HS-5 (cell line): ENCODE measurements at regions not wholly inside any gene's neighbourhood (a gene's known extent, or its start where the extent isn't known, plus 50 kb on each side); places are given as distances from the start of the nearest gene placed in this dataset.

Source experiments
- DNase-seq: peaks from one replicate; pipeline ENCODE4 v3.0.0-alpha.2; 2012; ENCODE audit warnings: low read depth

DNA sequence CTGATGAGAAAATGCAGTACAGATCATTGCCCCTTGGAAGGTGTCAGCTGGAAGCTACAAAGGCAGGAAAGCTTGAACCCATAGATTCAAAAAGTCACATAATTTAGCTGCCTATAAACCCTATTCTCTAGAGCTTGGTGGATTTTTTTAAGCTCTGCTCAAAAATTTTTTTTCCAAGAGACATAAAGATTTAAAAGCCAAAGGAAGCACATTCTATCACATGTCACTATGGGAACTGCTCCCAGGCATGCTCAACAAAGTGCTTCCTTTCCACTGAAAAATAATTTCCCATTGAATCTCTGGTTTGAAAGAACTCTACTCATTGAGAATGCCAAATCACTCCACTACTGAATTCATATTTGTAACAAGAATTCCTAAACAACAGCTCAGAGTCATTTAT lies 419.8 kb downstream of the CETN3 start:
- DNase-seq: no peak

DNA sequence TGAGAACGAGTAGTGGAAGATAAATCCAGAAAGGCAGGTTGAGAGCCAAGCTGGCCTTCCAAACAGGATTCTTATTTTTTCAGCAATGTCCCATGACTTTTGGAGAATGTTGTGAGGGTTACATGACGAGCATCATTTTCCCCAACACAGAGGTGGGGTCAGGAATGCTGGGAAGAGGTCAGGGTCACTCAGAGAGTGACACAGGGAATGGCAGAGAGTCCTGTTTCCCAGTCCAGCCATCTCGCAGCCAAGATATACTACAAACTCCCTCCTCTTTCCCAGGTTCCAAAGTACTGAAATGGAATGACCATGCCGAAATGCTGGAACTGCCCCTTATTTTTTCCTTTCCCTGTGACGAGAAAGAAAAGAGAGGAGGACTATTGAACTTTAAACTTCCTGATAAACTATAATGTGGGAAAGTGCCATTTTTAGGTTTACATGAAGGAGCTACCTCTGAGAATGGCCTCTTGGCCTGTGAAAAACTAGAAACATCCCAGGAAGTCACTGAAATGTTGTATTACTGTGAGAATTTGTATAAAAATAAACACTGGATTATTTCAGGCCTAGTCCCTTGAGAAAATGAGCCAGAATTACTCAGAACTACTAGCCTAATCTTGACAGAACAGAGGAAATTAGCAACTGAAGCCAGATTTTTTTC lies 420.4 kb downstream of the CETN3 start:
- no peak for DNase-seq

DNA sequence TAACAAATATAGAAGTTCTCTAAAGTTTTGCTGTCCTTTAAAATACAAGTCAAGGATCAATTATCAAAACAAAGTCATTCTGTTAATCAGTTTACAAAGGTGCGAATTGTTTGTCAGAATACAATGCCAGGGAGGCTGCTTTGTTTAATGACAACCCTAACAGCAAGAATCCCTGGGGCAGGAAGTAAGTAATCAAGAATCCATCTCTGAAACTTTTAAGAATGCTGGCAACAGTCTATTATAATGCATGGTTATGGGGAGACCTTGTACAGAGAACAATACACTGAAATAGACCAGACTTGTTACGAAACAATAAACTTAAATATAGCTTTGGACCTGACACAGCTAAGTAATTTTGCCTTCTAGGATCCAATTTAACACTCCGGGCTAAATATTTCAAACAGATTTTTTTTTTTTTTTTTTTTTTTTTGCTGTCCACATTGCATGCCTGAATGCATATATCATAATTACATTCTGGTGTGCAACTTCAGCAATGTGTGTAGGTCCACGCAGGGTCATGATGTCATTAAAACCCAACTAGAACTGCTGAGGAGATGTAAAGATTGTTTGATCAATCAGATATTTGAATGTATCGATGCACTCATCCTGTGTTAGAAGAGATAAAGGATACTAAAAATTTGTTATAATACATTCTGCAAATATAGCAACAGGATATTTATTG lies 421.3 kb downstream of the CETN3 start:
- no peak for DNase-seq

DNA sequence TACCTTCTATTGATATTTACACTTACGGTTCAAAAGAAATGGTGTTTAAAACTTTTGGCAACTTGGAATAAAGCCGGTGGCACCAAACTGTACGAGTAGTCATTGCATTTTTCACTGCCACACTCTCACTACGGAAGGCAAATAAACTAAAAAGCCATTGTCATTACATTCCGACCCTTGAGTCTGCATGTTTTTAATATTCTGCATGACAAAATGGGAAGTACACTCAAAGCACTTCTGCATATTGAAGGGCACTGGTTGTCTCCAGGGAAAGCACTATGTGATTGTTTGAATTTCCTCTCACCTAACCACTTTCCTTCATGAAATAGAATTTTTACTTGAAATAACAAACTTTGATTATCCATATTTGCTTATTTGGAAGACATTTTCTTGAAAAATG lies 426.3 kb downstream of the CETN3 start:
- no peak for DNase-seq

DNA sequence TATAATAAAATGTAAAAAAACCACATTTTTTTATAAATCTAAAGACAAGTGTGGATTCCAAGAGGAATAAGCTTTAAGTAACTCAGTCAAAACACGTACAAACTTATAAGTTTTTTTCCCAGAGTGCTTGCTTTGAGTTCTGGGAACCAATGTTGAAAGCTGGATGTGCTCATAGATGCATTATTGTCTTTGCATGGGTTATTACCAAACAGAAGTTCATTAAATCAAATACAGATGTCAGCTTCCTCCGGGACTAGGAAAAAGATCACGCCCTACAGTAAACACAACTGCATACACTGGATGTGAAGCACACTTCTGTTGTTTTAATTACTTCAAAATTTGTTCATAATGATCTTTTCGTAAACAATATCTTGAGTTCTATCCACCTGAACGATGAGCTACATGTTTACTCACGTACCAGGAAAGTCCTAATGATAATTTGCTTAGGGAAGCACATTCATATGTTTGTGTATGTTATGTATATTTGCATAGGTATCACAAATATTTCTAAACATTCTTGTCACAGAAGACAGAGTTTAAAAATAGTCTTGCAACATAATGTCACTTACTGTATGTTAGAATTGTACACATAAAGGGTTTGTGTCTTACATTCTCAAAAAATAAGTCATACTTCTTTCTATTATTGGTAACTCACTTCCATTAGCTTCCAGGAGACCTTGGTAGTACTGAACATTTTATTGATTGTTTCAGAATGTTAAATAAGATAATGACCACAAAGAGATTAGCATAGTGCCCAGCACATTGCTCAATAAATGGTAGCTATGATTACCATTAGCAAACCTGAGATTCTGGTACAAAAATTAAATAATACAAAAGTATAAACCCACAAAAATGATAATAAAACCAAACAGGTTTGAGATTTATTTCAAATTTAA lies 427.4 kb downstream of the CETN3 start:
- DNase-seq: no peak

DNA sequence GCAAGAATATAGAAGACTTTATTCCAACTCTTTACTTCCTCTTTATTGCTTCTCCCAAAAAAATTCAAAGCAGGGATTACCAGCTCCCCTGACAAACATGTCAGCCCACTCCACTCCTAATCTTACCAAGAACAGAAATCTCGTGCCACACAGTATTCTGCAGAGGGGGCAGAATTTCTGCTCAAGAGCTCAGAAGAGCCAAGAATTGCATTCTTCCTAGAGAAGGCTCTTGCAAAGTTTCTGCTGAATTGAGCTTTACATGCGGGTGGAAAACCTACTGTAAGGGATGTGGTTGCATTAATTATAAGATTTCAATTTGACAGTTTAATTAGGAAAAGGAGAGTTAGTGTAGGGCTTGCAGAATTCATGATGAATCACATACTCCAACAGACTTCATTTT lies 428.5 kb downstream of the CETN3 start:
- no peak for DNase-seq

DNA sequence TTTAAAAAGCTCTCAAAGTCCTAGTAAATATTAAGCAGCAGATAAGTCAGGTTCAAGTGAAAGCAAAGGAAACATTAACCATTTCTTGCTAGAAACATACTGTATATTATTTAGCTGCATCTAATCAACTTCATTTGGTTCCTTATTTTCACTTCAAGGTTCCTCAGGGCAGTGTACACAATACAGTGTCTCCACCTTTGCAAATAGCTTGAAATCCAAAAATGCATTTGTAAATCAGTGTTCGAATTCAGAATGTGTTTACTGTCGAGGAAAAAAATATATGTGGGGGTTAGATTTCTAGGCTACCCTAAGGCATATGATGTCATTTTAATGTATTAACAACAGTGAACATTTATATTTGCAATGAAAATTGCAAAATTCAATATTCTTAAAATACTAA lies 436.0 kb downstream of the CETN3 start:
- DNase-seq: no peak

DNA sequence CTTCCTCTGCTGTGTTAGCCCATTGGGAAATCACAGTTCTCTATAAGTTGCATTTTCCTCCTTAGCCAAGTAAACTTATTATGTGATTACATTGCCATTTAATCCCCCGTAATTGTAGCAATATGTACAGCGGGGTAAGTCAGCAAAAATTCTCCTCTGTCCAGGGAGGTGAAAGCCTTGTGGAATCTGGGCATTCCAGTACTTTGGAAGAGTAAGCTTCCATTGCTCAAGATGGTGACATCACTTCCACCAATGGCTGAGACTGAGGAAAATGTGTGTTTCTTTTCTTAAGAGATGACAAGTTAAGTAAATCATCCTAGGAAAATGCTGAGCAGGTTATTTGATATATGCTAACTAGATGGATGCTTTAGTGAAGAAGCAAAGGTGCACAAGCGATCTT lies 436.7 kb downstream of the CETN3 start:
- DNase-seq: peak; percentile 51

DNA sequence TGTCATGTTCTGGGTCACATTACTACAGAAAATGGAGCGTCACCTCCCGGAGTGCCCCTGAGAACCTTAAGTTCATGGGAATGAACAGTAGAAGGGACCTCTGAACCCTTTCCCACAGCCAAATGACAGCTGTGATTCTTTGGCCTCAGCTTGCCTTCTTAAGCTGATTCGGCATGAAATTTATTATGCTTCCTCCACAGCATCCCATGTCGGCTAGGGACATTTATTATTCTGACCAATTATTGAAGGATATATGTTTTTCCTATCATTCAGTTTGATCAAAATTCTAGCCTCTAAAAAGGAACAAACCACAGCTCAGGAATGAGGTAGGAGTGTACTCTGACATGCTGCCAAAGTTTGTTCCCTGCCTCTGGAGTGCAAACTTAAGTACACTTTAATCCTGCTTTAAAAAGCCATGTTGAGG lies 440.6 kb downstream of the CETN3 start:
- DNase-seq: no peak

DNA sequence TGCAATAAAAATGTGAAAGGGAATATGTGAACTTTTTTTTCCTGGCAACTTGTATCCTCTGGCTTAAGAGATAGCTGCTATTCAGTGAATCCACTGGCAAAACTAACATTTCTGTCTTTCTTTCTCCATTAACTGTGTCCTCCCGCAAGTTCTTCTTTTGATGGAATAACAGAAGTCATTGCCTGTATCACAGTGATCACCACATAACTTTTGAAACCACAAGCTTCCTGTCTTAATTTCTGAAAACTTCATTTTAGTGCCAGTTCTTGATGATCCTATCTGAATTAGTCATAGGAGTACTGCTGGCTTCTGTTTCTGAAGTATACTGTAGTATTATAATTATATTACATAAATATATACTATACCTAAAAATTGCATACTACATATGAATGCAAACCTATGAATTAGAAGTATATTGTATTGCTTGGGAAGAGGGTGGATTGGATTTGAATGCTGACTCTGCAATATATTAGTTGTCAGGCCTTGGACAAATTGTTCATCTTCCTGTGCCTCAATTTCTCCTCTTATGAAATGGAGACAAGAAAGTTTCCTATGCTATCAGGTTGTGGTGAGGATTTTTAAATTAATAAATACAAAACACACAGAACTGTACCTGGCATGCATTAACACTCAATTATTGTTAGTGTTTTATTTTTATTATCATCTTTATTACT lies 441.6 kb downstream of the CETN3 start:
- DNase-seq: peak; percentile 14

DNA sequence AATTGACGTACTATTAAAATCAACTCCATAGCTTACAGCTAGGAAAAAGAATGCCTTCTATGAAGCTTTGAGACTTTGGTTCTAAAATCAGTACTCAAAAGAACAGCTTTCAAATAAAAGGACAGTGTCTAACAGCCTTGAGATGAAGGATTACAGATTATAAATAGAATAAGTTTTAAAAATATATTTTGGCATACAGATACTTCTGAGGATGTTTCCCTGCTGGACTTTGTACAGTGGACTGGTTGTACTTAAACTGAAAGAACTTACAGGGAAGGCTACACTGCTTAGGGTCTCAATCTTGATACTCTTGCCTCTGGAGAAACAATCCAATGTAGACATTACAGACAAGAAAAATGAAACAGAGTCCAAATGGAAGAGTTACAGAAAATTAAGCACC lies 452.7 kb downstream of the CETN3 start:
- DNase-seq: no peak

DNA sequence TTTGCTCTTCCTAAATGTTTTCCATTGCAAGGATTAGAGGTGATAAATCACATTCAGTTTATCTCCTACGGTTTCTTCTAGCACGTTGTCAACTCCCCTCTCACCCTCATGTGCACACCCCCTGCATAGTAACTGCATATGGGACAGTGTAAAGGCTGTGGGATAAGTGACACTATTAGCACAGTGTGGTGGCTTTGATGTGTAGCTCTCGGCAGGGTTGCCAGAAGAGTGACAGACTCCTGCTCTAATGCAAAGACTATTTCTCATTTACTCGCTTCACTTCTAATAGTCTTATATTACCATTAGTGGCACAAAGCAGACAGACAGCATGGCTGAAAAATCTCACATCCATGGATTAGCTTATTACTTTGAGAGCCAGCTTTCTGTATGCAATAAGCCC lies 454.6 kb downstream of the CETN3 start:
- DNase-seq: no peak

DNA sequence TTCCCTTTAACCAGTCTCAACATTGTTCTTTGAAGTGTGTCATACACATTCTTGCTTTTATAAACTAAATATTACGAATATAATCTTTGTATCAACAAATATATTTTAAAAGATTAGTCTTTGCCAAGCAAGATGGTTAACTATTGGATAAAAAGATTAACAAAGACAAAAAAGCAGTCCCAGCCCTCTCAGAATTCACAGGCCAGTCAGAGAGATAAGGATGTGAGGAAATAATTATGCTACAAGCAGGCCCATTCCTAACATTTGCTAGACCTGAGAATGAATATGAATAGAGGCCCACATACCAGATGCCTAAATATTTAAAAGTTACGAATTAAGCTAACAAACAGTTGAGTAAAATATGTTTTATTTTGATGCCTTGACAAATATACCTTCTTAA lies 457.7 kb downstream of the CETN3 start:
- DNase-seq: no peak

DNA sequence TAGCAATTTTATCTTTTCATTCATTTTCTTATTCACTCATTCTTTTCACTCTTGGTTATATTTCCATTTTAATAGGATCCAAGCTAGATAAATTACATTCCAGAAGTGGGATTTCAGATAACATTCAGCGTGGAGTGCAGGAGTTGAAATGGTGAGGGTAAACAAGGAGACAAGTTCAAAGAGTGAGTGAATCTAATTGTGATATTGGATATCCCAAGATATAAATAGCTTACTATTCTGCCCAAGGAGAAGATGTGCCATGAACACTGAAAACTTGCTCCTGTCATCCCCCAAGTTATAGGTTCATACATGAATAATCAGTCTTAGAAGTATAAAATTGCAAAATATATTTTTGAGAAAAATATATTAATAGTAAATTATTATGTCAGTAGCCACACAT lies 459.3 kb downstream of the CETN3 start:
- no peak for DNase-seq

DNA sequence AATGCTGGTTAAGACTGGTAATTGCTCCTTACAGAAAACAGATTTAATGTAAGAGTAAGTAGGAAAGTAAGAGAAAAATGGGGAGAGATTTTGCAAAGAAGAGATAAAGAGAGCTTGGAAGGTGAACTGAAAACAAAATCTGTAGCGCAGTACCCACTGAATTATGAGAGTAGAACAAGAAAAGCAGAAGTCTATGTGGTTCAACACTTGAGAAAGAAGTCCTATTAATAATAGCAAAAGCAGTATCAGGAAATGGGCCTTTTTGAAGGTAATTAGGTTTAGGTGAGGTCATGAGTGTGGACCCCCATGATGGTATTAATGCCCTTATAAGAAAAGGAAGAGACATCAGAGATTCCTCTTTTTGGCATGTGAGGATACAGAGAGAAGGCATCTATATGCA lies 460.6 kb downstream of the CETN3 start:
- no peak for DNase-seq

DNA sequence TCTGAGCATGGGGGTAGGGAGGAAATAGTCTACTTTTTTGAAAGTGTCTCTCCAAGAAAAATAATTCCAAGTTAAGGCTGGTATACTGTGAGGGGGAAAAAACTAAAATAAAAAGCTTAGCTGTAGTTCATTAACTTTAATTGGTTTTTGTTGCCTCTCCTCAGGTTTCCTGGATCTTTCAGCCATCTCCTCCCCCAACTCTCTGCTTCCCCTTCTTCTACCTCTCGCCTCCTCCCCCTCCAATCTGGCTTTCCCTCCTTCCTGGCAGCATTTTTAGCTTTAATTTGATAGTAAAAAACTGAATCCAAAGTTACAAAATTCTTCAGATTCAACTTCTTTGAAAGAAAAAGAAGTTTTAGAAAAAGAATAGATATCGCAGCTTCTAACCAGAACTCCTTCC lies 462.6 kb downstream of the CETN3 start:
- DNase-seq: no peak

DNA sequence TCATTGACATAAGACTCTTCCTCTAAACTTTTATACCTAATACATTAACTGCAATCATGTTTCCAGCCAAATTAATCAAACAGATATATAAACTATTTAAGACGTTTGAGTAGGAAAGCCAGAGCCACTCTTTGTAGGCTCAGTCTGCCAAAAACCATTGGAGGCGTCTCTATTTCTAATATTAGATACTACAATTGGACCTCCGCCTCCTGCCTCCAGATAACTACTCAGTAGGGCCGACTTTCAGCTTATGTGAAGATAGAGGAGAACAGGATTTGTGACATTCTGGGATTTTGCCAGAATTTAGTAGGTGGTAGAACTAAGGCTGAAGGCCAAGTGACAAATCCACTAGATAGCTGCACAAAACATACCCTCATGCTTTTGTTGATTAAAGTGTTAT lies 463.0 kb downstream of the CETN3 start:
- no peak for DNase-seq

DNA sequence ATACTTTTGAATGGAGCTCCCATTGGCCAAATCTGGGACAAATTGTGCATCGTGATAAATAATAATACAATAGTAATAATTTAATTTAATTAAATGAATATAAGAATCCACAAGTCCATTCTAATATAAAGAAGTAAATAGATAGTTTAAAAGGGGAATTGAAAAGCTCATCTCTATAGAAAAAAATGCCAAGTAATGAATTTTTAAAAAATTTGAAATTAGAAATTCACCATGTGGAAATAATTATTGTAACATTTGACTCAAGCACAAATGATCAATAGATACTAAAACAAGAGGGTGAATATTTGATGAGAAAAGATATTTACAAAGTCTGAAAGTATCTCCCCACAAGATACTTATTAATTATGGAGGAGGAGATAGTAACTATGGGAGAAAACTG lies 467.4 kb downstream of the CETN3 start:
- DNase-seq: no peak

DNA sequence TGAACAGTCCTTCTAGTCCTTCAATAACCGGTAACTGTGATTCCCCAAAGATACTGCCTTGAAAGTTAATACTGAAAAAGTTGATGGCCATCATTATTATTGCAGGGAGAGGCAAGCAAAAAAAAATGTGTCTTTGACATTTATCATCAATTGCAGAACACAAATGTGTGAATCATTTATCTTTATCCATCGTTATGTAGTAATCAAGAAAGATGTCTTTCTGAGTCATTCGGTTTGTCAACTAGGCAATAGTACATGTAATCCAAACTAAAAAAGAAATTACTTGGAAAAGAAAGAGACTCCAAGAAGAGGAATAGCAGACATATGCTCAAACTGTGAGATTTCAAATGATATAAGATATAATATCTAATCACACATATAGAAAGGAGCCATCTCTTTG lies 473.0 kb downstream of the CETN3 start:
- no peak for DNase-seq

DNA sequence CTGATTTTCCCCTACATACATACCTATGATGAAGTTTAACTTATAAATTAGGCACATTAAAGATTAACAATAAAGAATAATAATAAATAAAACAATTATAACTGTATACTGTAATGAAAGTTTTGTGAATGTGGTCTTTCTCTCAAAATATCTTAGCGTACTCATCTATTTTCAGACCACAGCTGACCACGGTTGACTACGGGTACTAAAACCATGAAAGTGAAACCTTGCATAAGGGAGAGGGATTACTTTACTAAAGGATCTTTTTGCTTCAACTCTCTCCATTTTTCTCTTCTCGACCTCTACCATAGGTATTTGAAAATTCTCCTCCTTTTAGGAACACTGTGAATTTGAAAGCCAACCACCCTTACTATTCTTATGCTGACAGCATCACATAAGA lies 475.5 kb downstream of the CETN3 start:
- no peak for DNase-seq

DNA sequence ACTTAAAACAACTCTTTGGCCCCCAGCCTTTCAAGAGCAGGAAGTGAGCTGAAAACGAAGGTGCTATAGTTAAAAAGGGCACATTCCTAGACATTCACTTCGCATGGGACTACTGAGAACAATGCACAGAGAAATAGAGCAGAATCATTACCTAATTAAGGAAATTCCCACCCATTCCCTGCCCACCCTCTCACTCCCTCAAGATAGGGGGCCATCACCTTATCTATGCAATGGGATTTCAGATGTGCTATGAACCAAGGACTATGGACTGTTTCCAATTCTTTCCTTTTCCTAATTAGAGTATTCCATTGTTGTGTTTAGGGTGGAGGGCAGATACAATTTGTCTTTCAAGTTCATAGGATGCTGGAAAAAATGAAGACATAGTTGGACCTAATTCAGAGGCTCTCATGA lies 476.8 kb downstream of the CETN3 start:
- DNase-seq: no peak

DNA sequence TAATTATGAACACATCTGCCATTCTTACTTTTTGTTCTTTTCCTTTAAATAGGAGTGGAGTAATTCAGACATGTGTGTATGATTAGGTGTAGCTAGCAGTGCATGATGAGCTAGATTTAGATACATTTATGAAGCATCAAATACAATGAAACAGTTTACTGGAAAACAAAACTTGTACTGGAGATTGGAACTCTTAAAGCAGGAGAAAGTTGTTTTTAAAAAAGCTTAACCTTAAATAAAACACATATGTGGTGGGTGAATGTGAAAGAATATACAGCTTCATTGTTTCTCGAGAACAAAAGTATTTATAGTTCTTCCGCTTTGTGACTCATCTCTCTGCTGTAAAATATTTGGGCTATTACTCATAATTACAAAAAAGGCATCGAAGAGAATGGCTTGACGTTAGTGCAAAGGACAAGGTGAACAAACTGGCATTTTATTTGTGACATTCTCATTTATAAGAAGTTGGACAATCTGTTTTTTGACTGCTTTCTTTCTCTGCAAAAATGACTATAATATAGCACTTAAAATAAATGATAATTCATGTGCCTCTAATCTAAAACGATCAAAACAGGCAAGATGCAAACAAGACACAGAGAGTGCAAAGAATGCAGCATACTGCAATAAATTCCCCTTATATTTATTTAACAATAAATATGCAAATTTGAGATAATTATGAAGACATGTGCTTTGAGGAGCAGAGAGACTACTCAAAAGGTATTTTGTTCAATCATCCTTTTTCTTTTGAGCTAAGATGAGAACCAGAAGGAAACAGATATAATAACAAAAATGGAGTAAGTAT lies 478.8 kb downstream of the CETN3 start:
- DNase-seq: peak; percentile 73
